GM13976 (cell line): ENCODE measurements at regions not wholly inside any gene's neighbourhood (a gene's known extent, or its start where the extent isn't known, plus 50 kb on each side); places are given as distances from the start of the nearest gene placed in this dataset.

Source experiments
- DNase-seq: peaks from one replicate; pipeline ENCODE4 v3.0.0; 2012; ENCODE audit warnings: low spot score
- in situ Hi-C: fragments of 300-500 bp; cut with MboI; formaldehyde crosslinking; loops from one replicate; pipeline ENCODE4 v1.12.0; 2022; ENCODE audit warnings: low sequenced_read_pairs, mixed read lengths, inconsistent platforms; ENCODE audit not compliant: unreplicated experiment
- TF ChIP-seq, protein P1 (sequence below): IDR thresholded peaks from 2 replicates; pipeline ENCODE4 v1.5.1; 2012; ENCODE audit warnings: borderline replicate concordance, mild to moderate bottlenecking; ENCODE audit not compliant: insufficient read depth; ENCODE audit errors: extremely low read depth, missing control alignments, control extremely low read depth

GRCh38 chr4:182141061-182141460 lies 102.1 kb upstream of the TENM3 start:
- in situ Hi-C loops: no loop called here
- TF ChIP-seq, protein P1, sequence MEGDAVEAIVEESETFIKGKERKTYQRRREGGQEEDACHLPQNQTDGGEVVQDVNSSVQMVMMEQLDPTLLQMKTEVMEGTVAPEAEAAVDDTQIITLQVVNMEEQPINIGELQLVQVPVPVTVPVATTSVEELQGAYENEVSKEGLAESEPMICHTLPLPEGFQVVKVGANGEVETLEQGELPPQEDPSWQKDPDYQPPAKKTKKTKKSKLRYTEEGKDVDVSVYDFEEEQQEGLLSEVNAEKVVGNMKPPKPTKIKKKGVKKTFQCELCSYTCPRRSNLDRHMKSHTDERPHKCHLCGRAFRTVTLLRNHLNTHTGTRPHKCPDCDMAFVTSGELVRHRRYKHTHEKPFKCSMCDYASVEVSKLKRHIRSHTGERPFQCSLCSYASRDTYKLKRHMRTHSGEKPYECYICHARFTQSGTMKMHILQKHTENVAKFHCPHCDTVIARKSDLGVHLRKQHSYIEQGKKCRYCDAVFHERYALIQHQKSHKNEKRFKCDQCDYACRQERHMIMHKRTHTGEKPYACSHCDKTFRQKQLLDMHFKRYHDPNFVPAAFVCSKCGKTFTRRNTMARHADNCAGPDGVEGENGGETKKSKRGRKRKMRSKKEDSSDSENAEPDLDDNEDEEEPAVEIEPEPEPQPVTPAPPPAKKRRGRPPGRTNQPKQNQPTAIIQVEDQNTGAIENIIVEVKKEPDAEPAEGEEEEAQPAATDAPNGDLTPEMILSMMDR: no peak
- DNase-seq: no peak

DNA sequence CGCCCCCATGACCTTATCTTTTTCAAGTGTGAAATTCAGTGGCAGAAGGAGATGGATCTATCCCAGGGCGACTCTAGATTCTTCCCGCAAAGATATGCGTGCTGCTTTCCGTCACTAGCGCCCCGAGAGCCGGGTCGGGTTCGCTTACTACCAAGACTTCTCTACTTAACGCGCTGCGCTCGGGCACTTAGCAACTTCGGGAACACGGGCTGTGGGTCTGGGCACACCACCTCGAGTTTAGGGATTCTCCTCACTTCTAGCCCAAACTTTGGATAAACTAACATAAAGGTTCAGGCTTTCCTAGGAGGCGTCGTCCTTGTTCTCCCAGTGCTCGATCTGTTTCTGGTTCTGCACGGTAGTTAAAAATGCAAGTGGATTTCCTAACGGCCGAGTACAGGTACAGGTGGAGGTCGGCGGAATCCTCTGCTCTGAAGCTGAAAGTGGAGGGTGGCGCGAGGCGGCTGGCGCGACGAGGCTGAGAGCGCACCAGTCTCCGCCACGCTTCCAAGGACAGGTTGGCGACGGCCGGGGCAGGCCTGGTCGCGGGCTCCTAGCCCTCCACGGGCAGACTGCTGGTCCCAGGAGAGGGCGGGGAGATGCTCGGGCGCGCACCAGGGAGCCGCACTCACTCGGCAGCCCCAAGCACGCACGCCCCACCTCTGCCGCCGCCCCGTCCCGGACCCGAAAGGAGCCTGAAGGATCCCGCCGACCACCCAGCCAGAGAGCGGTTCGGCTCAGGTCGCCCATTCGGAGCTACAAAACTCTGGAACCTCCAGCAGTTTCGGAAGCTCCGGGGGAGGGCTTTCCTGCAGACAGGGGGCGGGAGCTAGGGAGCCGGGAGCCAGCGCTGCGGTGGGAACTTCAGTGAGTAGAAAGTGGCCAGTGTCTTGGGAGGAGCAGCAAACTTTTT lies 100.8 kb upstream of the TENM3 start:
- DNase-seq: no peak
- TF ChIP-seq, protein P1: no peak

GRCh38 chr4:182143086-182143821 lies 99.9 kb upstream of the TENM3 start:
- in situ Hi-C loops: no loop called here

More for the DNA sequence above, 100.8 kb upstream of the TENM3 start:
- in situ Hi-C loops: no loop called here

DNA sequence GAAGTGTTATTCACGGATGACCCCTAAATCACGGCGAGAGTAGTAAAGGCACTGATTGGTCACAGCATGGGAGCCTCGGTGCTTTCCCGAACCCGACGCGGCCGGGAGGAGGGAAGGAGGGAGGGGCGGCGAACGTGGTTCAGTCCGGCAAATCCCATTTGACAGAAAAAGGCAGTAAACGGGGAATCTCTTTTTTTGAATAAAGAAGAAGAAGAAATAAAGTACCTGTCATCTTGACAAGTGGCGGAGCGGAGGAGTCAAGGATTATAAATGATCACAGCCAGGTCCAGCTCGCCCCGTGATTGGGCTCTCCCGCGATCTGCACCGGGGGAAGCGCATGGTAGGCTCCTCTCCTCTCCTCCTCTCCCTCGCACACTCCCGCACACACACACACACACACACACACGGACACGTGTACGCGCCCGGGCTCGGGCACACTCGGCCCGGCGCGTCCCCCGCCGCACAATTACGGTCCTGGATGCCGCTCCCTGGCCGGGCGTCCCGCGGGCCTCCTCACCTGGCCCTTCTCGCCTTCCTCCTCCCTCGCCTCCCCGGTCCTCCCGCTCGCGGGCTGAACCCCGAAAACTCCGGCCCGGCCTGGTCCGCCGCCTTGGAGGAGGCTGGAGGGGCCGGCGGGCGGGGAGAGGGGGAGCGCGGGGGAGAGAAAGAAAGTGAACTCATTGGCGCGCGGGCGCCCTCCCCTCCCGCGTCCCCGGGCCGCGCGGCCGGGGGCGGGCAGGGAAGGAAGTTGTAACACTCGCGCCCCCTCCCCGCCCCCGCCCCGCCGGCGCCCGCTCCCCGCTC lies 99.2 kb upstream of the TENM3 start:
- in situ Hi-C loops: no loop called here
- TF ChIP-seq, protein P1: no peak
- peak; percentile 53 for DNase-seq

More at GRCh38 chr4:182143086-182143821, 99.9 kb upstream of the TENM3 start:
- TF ChIP-seq, protein P1: no peak
- no peak for DNase-seq

DNA sequence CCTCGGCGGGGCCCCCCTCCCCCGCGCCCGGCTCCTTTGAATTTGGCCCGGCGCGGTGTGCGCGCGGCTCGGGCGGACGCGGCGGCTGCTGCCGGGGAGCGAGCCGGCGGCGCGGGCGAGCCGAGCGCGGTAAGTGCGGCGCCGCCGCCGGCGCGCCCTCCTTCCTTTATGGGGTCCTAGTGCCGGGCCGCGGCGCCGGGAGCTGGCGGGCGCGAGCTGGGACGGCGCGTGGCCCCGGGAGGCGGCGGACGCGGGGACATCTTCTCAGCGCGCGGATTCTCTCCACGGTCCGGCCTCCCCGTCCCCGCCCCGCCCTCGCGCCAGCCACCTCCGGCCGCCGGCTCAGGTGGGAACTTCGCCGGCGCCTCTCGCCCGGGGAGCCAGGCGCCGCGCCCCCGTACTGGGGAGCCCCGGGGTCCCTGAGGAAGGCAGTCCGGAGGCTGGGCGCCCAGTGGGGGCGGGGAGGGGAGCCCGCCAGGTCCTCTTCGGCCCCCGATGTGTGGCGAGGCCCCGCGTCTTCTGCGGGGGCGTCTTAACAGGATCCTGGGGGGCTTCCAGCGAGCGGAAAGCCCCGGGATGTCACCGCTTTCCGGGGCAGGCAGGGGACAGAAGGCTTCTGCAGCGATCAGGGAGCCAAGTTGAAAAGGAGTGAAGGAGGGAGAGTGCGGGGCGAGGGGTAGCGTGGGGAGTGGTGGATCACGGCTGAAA lies 98.4 kb upstream of the TENM3 start:
- TF ChIP-seq, protein P1: no peak
- peak; percentile 45 for DNase-seq
- in situ Hi-C loops: no loop called here
